Breast epithelium (tissue), 4 donors: ENCODE measurements at regions not wholly inside any gene's neighbourhood (a gene's known extent, or its start where the extent isn't known, plus 50 kb on each side); places are given as distances from the start of the nearest gene placed in this dataset.

Source experiments
- DNase-seq, 2 donors: peaks; one replicate each; pipeline ENCODE4 v3.0.0-alpha.2; 2019; ENCODE audit warnings: low spot score in 2 of 2
- H3K27ac ChIP-seq, 2 donors: fragments of 200-600 bp; sonication (generic) in 1 of 2; one replicate each; pipeline ENCODE4 v1.5.1; 2016 to 2019; ENCODE audit warnings: mild to moderate bottlenecking in 1 of 2
- H3K27me3 ChIP-seq, 2 donors: fragments of 200-600 bp; sonication (generic) in 1 of 2; one replicate each; pipeline versions ENCODE4 v1.5.1 to v1.6.0; 2017 to 2019; ENCODE audit warnings: control low read depth in 1 of 2, mild to moderate bottlenecking in 1 of 2
- H3K36me3 ChIP-seq: fragments of 200-600 bp; one replicate; pipeline ENCODE4 v1.5.1; 2019
- H3K4me1 ChIP-seq, 2 donors: fragments of 200-600 bp; sonication (generic); one replicate each; pipeline ENCODE4 v1.5.1; 2016 to 2019; ENCODE audit warnings: control low read depth in 1 of 2
- H3K4me3 ChIP-seq, 3 donors: fragments of 200-600 bp; sonication (generic); 1 replicate in 2 of 3; 2 replicates in 1 of 3; pipeline ENCODE4 v1.5.1; 2016 to 2019; ENCODE audit warnings: mild to moderate bottlenecking in 3 of 3, moderate library complexity in 2 of 3
- H3K9me3 ChIP-seq, 2 donors: fragments of 200-600 bp; sonication (generic) in 1 of 2; one replicate each; pipeline ENCODE4 v1.5.1; 2016 to 2019; ENCODE audit warnings: control low read depth in 1 of 2
- CTCF ChIP-seq, 3 donors: fragments of 450-650 bp; IDR thresholded peaks; one replicate each; pipeline ENCODE4 v1.5.1; 2016 to 2017; ENCODE audit warnings: antibody characterized with exemption in 3 of 3, mild to moderate bottlenecking in 3 of 3, moderate library complexity in 3 of 3
- POLR2A ChIP-seq: fragments of 450-650 bp; IDR thresholded peaks from one replicate; pipeline ENCODE4 v1.6.1; 2016; ENCODE audit warnings: antibody characterized with exemption, mild to moderate bottlenecking, moderate library complexity
- POLR2AphosphoS5 ChIP-seq, 3 donors: sonication (generic); formaldehyde crosslinking; IDR thresholded peaks; one replicate each; pipeline ENCODE4 v1.6.1; 2017; ENCODE audit warnings: antibody characterized with exemption in 3 of 3
- intact Hi-C: fragments of 100-400 bp; cut with DNase I; formaldehyde crosslinking; loops from one replicate; pipeline ENCODE4 v1.15.1; 2023; ENCODE audit warnings: low total_unique reads

- Histone ChIP-seq H3K27ac (no peak overlapping the region), H3K4me3 (no peak overlapping the region), H3K27me3 (no peaks in the 10 kb centered on the region), H3K9me3 (no peaks in the 10 kb centered on the region), H3K36me3 (no peaks in the 10 kb centered on the region), H3K4me1 (no peaks in the 10 kb centered on the region)
- intact Hi-C loops, result no loop called here
- DNase-seq, result no peak
- TF ChIP-seq POLR2A, result no peak
- TF ChIP-seq CTCF (IDR thresholded peaks at IDR 0.05), result no peak
- no peak for TF ChIP-seq POLR2AphosphoS5 (IDR thresholded peaks at IDR 0.05)
These were observed 87.1 kb downstream of the SLIT2 start for GRCh38 chr4:20338841-20339240.

GRCh38 chr4:20341134-20341738 lies 89.5 kb downstream of the SLIT2 start:
- H3K9me3 ChIP-seq, result no peaks in the 10 kb centered on the region
- intact Hi-C loops, result no loop called here
- no peak for TF ChIP-seq CTCF (IDR thresholded peaks at IDR 0.05)
- TF ChIP-seq POLR2AphosphoS5 (IDR thresholded peaks at IDR 0.05), result no peak
- no peak for TF ChIP-seq POLR2A

GRCh38 chr4:20347531-20347930 lies 95.8 kb downstream of the SLIT2 start:
- Histone ChIP-seq H3K4me3 (no peak overlapping the region), H3K27ac (no peak overlapping the region), H3K36me3 (no peaks in the 10 kb centered on the region), H3K27me3 (no peaks in the 10 kb centered on the region), H3K4me1 (no peaks in the 10 kb centered on the region), H3K9me3 (no peaks in the 10 kb centered on the region)
- no peak for DNase-seq
- TF ChIP-seq CTCF (IDR thresholded peaks at IDR 0.05) (no peak), POLR2AphosphoS5 (IDR thresholded peaks at IDR 0.05) (no peak), POLR2A (no peak)
- intact Hi-C loops, result no loop called here

More at GRCh38 chr4:20341134-20341738, 89.5 kb downstream of the SLIT2 start:
- H3K4me3 ChIP-seq, result no peak overlapping the region
- H3K4me1 ChIP-seq, result no peaks in the 10 kb centered on the region
- H3K36me3 ChIP-seq, result no peaks in the 10 kb centered on the region
- no peak overlapping the region for H3K27ac ChIP-seq
- DNase-seq, result no peak
- no peaks in the 10 kb centered on the region for H3K27me3 ChIP-seq

- no peaks in the 10 kb centered on the region for H3K27me3 ChIP-seq
- H3K27ac ChIP-seq, result no peak overlapping the region
- no peak for DNase-seq
- H3K4me1 ChIP-seq, result no peaks in the 10 kb centered on the region
- no peaks in the 10 kb centered on the region for H3K36me3 ChIP-seq
- H3K9me3 ChIP-seq, result no peaks in the 10 kb centered on the region
- intact Hi-C loops, result no loop called here
- no peak overlapping the region for H3K4me3 ChIP-seq
- TF ChIP-seq POLR2AphosphoS5 (IDR thresholded peaks at IDR 0.05) (no peak), POLR2A (no peak), CTCF (IDR thresholded peaks at IDR 0.05) (no peak)
These were observed 96.7 kb downstream of the SLIT2 start for GRCh38 chr4:20348411-20348810.

GRCh38 chr4:20351360-20352162 lies 99.9 kb downstream of the SLIT2 start:
- Histone ChIP-seq H3K4me1 (no peaks in the 10 kb centered on the region), H3K36me3 (no peaks in the 10 kb centered on the region), H3K4me3 (no peak overlapping the region), H3K9me3 (no peaks in the 10 kb centered on the region), H3K27me3 (no peaks in the 10 kb centered on the region), H3K27ac (no peak overlapping the region)
- no peak for TF ChIP-seq CTCF (IDR thresholded peaks at IDR 0.05)
- no peak for TF ChIP-seq POLR2AphosphoS5 (IDR thresholded peaks at IDR 0.05)
- no peak for TF ChIP-seq POLR2A
- no peak for DNase-seq
- intact Hi-C loops, result no loop called here
